SK-N-SH (cell line): ENCODE measurements at regions not wholly inside any gene's neighbourhood (a gene's known extent, or its start where the extent isn't known, plus 50 kb on each side); places are given as distances from the start of the nearest gene placed in this dataset.

Source experiments
- CTCF ChIP-seq: fragments of 200-600 bp; sonication (generic); IDR thresholded peaks from 2 replicates; pipeline ENCODE4 v1.6.1; 2017; ENCODE audit warnings: antibody characterized with exemption, mild to moderate bottlenecking, moderate library complexity
- RAD21 ChIP-seq: IDR thresholded peaks from 2 replicates; pipeline ENCODE4 v1.6.1; 2012; ENCODE audit warnings: mild to moderate bottlenecking, low read length

- TF ChIP-seq RAD21 (no peak), CTCF (no peak)
Observed at GRCh38 chr18:9020221-9020620, 82.3 kb upstream of the NDUFV2 start.
